ENCODE measurements at regions not wholly inside any gene's neighbourhood (a gene's known extent, or its start where the extent isn't known, plus 50 kb on each side); places are given as distances from the start of the nearest gene placed in this dataset.

- no peak for DNase-seq
Observed at GRCh38 chr12:92295523-92295922, 149.9 kb upstream of the BTG1 start.

GRCh38 chr12:92294676-92295440 is 149.2 kb upstream of the BTG1 start:
- DNase-seq = no peak

GRCh38 chr12:92292016-92292415 is 146.4 kb upstream of the BTG1 start:
- DNase-seq = no peak

GRCh38 chr12:92290886-92291285 is 145.2 kb upstream of the BTG1 start:
- DNase-seq = peak; percentile 11

GRCh38 chr12:92290350-92290695 is 144.7 kb upstream of the BTG1 start:
- no peak for DNase-seq

GRCh38 chr12:92289629-92290349 is 144.1 kb upstream of the BTG1 start:
- peak; percentile 5 for DNase-seq

- no peak for DNase-seq
Observed at GRCh38 chr12:92288561-92288960, 142.9 kb upstream of the BTG1 start.

GRCh38 chr12:92278378-92278828 is 132.8 kb upstream of the BTG1 start:
- DNase-seq = no peak

GRCh38 chr12:92277795-92278194 is 132.1 kb upstream of the BTG1 start:
- DNase-seq = no peak

- no peak for DNase-seq
Observed at GRCh38 chr12:92276276-92276675, 130.6 kb upstream of the BTG1 start.

- no peak for DNase-seq
Observed at GRCh38 chr12:92275443-92276154, 130.0 kb upstream of the BTG1 start.

GRCh38 chr12:92273076-92273475 is 127.4 kb upstream of the BTG1 start:
- no peak for DNase-seq

GRCh38 chr12:92272061-92272964 is 126.7 kb upstream of the BTG1 start:
- no peak for DNase-seq

GRCh38 chr12:92271341-92271740 is 125.7 kb upstream of the BTG1 start:
- no peak for DNase-seq

- no peak for DNase-seq
Observed at GRCh38 chr12:92270521-92270920, 124.9 kb upstream of the BTG1 start.

- DNase-seq = no peak
Observed at GRCh38 chr12:92268946-92269345, 123.3 kb upstream of the BTG1 start.

- no peak for DNase-seq
Observed at GRCh38 chr12:92261692-92262091, 116.0 kb upstream of the BTG1 start.

- no peak for DNase-seq
Observed at GRCh38 chr12:92261071-92261470, 115.4 kb upstream of the BTG1 start.

GRCh38 chr12:92259696-92260251 is 114.1 kb upstream of the BTG1 start:
- DNase-seq = no peak

- no peak for DNase-seq
Observed at GRCh38 chr12:92259291-92259690, 113.6 kb upstream of the BTG1 start.

- DNase-seq = no peak
Observed at GRCh38 chr12:92257261-92257660, 111.6 kb upstream of the BTG1 start.

GRCh38 chr12:92255741-92256140 is 110.1 kb upstream of the BTG1 start:
- no peak for DNase-seq

Data from NCI-H2029 (cell line).